ENCODE measurements at regions not wholly inside any gene's neighbourhood (a gene's known extent, or its start where the extent isn't known, plus 50 kb on each side); places are given as distances from the start of the nearest gene placed in this dataset.

DNA sequence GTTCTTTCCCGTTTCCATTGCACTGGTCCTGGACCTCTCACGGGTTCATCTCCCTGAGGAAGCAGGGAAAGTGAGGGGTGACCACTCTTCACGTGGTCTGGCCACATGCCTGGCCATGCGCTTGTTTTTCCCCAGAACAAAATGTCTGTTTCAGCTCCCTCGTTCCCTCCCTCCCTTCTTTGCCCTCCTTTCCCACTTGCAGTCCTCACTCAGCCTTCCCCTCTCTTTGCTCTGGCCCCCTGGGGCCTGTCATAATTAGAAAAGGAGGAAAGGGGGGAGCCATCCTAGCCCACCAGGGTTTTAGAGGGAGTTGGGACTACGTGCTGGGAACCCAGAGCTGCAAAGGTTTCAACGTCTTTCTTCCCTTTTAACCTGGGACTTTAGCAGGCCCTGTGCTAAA lies 52.8 kb upstream of the CADM1 start:
- no peak for TF ChIP-seq CTCF (IDR thresholded peaks at IDR 0.05)
- no peak for TF ChIP-seq POLR2A (IDR thresholded peaks at IDR 0.05)
- no peak for TF ChIP-seq EP300 (IDR thresholded peaks at IDR 0.05)
- no peak for TF ChIP-seq POLR2AphosphoS5 (IDR thresholded peaks at IDR 0.05)

Measured in suprapubic skin (tissue), 4 donors.